Activated T-cell treated with anti-CD3 and anti-CD28 coated beads, Interleukin-2, amount 50 U/mL, for 1 hour (primary cell): ENCODE measurements at regions not wholly inside any gene's neighbourhood (a gene's known extent, or its start where the extent isn't known, plus 50 kb on each side); places are given as distances from the start of the nearest gene placed in this dataset.

Experiments
- DNase-seq: peaks from one replicate; pipeline ENCODE4 v3.0.0-alpha.2; 2020

DNA sequence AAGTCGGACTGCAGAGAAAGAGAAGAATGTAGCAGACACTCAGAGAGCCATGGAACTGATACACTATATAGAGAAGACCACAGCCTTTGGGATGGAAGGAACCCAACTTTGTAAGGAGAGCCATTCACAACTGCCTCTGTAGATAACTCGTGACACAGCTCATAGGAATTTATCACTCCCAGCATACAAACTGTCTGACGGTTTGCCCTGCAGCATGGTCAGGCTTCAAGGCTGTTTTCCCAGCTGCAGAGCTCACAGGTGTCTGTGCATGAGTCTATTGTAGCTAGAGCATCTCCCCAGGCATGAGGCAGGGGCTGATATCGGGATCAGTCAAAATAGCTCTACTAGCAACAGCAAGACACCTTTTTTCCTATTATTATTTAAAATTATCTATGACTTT is 130.5 kb upstream of the DTNBP1 start:
- DNase-seq, result no peak

DNA sequence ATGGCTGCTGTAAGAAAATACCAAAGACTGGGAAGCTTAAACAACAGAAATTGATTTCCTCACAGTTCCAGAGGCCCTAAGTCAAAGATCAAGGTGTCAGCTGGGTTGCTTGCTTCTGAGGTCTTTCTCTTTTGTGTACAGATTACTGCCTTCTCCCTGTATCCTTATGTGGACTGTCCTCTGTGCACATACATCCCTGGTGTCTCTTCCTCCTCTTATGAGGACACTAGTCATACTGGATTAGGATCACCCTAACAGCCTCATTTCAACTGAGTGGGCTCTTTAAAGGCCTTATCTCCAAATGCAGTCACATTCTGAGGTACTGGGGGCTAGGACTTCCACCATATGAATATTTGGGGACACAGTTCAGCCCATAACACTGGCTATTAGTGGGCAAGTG is 130.0 kb upstream of the DTNBP1 start:
- no peak for DNase-seq

- DNase-seq, result no peak
Observed at GRCh38 chr6:15791448-15792181, 128.8 kb upstream of the DTNBP1 start.

- DNase-seq, result no peak
Observed at GRCh38 chr6:15790116-15790515, 127.3 kb upstream of the DTNBP1 start.

DNA sequence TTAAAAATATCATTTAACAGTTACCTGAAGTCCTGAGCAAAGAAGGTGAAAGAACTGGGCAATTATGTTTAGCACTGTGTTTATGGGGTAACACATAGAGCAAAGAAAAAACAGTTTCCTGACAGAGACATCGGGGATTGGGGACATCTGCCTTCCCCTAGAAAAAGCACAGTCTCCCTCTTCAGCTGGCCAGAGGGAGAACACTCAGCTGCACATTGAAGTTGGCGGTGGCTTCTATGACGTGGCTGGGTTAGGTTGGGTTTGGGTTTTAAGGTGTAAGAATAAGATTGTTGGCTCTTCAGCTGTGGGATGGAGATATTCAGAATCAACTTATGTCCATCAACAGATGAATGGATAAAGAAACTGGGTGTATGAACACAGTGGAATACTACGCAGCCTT is 124.0 kb upstream of the DTNBP1 start:
- DNase-seq, result no peak

DNA sequence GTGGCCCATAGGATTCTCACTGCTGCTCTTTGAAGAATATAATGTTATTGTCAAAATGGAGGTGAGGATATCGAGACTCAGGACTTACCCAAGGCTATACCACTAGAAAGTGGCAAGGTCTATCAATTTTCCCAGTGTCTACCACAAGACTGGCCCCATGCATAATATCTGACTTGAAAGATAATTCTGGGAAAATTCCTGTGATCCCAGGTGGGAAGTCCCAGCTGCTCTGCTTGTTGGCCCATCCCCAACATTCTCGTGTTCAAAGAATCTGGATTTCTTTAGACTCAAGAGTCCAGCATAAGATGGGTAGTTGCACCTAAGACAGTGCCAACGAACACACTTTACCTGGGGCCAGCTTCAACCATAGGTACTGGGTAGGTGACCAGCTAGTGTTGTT is 120.7 kb upstream of the DTNBP1 start:
- no peak for DNase-seq

GRCh38 chr6:15781890-15782289 is 119.1 kb upstream of the DTNBP1 start:
- no peak for DNase-seq

GRCh38 chr6:15781333-15781732 is 118.5 kb upstream of the DTNBP1 start:
- no peak for DNase-seq

DNA sequence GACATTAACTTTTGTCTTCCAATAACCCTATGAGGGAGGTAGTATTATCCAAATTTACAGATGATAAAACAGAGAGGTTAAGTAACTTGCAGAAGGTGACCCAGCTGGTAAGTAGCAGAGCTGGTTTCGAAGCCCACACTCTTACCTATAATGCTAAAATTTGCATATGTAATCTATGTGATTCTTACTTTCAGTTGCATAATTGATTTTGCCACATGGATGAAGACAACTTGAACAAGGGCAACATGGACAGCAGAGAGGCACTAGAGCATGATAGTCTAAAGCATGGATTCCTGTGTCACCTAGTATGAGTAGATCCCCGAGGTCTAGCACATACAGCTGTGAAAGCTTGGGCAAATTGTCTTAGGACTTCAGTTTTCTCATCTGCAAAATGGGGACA is 117.6 kb upstream of the DTNBP1 start:
- no peak for DNase-seq

DNA sequence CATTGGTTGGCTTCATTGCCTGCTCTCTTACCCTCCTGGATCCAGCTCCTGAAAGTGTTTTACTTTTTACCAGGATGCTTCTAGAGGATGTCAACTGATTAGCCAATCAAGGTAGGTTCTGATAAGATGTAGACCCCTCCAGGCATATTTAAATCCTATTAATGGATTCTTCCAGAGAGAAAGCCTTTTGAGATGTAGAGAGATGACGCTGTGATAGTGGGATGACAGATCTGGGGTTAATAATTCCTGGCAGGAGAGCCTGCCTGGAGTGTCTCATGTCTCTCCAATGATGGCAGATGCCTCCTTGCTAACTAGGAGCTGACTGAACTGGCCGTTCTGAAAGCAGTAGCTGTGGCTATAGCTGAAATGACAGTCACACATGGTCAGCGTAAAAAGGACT is 116.9 kb upstream of the DTNBP1 start:
- DNase-seq, result no peak

GRCh38 chr6:15776458-15776980 is 113.7 kb upstream of the DTNBP1 start:
- no peak for DNase-seq

DNA sequence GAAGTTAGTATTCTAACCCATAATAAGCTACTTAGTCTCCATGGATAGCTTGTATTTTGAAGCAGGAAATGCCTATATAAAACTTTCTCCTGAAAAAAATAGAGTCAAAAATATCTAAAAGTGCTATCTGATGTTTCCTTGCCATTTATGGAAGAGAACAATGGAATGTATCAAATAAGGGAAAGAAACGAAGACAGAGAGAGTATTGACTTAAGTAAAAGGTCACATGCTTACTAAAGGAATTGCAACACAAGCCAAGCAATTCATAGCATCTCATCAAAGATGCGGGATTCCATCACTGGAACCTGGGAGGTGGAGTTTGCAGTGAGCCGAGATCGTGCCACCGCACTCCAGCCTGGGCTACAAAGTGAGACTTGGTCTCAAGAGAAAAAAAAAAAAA is 112.9 kb upstream of the DTNBP1 start:
- no peak for DNase-seq

DNA sequence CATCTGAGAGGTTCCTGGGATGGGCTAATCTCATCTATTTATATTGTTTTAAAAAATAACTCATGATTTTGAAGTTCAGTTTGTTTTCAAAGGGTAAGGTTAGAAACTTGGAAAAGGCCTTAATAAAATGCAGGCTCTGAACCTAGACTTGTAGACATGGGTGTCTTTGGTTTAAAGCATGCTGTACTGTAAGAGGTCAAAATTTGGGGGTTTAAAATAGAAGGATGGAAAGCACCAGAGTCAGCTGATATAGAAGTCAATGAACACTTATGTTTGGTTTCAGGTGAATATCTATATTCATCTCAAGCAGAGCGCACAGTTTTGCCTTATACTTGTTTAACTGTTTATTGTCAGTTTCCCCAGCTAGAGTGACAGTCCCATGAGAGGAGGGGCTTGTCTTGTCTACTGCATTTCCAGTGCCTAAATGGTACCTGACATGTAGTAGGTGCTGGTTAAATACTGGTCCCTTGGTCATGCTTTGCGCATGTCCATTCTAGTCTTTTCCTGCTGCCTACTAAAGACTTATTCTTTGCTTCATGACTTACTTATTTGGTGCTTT is 112.3 kb upstream of the DTNBP1 start:
- no peak for DNase-seq

DNA sequence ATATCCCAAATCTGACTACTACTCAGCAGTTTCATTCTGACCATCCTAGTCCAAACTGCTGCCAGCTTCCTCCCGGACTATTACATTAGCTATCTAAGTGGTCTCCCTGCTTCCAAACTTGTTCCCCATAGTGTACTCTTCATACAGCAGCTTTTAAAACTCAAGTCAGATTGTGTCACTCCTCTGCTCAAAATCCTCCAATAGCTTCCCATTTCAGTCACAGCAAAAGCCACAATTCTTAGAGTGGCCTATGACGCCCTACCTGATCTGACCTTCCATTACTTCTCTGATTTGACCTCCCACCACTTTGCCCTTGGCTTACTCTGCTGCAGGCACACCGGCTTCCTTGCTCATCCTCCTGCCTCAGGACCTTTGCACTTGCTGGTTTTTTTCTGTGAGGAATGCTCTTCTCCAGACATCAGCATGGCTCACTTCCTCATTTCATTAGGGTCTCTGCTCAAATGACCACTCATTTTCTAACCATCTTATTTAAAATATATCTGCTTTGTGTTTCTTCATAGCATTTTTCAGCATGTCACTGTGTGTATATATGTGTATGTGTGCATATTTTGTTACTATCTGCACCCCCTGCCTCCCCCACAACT is 111.1 kb upstream of the DTNBP1 start:
- no peak for DNase-seq

DNA sequence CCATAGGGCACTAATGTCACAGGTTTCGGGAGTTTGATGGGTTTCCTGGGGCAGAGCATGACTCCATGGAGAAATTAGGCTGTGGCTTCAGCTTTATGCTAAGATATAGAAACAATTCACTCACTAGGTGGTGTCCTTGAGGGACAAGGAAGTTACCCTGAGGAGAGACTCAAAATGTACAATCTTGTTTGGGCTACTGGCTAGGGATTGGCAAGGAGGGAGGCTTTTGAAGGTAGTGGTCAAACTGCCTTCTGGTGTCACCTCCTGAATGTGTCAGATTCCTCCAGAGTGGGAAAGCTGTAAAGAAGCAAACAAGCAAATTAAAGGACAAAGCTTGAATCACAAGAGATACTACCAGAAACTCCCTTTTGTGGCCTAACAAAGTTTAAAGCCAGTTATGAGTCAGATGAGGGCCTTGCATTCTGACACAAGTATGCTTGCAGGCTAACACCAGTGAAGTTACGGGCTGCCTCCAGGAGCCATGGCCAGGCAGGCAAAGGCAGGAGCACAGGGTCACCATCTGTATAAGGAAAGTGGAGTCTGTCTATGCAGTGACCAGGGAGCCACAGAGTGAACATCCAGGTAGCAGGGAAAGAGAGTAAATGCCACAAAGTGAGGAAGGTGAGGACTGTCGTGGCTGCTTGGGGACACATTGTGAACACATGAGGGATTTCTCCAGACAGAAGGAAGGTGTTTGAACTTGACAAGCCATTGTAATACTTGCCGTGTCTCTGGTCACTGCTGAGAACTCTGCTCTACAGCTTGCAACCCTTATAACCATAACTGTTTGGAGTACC is 107.7 kb upstream of the DTNBP1 start:
- DNase-seq, result no peak

DNA sequence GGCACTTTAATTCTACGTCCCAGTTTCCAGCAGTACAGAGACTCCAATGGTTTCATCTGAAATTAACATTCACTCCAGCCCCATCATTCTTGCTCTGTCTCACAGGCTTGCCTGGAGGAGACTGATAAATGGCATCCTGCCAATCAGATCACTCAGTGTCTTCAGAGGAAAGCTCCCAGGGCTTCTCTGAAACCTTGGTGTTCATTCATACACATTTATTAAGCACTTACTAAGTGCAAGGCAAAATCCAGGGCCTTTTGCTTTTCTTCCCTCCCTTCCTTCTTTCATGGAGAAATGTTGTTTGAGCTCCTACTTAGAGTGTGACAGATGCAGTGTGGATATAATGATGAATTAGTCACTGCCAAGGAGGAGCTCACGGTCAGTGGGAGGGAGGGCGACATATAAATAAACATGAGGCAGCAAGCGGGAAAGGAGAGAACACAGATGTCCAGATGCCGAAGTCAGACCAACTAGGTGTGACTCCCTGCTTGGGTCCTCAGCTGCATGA is 106.7 kb upstream of the DTNBP1 start:
- DNase-seq, result no peak

GRCh38 chr6:15768999-15769398 is 106.2 kb upstream of the DTNBP1 start:
- DNase-seq, result no peak

DNA sequence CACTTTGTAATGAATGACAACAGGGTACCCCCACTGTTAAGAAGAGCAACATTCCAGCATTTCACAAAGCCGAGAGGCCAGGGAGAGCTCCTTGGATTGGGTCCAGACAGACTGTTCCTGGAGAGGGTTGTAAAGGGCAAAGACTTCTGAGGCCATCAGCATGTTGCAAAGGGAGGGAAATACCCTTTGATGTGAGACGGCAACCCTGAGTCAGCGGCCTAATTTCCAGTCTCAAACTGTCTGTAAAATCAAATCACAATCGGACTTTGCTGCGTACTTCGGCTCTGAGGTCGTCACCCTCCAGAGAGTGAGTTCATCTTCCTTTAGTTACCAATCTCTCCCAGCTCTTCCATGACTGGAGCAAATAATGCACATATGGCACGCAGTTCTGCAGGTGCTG is 101.0 kb upstream of the DTNBP1 start:
- no peak for DNase-seq

- DNase-seq, result no peak
Observed at GRCh38 chr6:15763364-15763763, 100.5 kb upstream of the DTNBP1 start.

GRCh38 chr6:15761045-15761502 is 98.2 kb upstream of the DTNBP1 start:
- DNase-seq, result no peak

- no peak for DNase-seq
Observed at GRCh38 chr6:15758631-15759215, 95.9 kb upstream of the DTNBP1 start.

DNA sequence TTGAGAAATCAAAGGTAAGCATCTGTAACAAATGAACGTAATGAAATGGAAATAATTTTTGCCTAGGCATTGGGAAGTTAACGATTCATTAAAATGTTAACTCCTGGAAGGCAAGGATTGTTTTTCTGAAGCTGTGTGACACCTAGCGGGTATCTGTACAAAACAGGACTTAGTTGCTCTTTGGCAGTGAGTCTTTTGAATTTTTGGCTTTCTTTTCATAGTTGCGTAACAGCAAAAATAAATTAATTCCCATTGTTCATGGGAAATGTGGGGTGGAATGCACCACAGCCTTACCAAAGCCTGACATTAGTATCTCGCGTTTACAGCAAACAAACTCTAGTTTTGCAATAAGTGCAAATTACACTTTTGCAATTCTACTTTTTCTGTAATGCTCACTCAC is 92.7 kb upstream of the DTNBP1 start:
- DNase-seq, result no peak

- no peak for DNase-seq
Observed at GRCh38 chr6:15754706-15755079, 91.9 kb upstream of the DTNBP1 start.
